Omental fat pad (tissue), 3 donors: ENCODE measurements at regions not wholly inside any gene's neighbourhood (a gene's known extent, or its start where the extent isn't known, plus 50 kb on each side); places are given as distances from the start of the nearest gene placed in this dataset.

Experiments used
- ATAC-seq: fragments of 150-250 bp; one replicate; pipeline ENCODE4 v1.9.1; 2016; ENCODE audit warnings: mild to moderate bottlenecking, moderate library complexity; ENCODE audit not compliant: low FRiP score
- DNase-seq: peaks from one replicate; pipeline ENCODE4 v3.0.0-alpha.2; 2019; ENCODE audit warnings: low spot score
- TF ChIP-seq, protein P1 (sequence below), 3 donors: fragments of 450-650 bp; IDR thresholded peaks; one replicate each; pipeline ENCODE4 v1.5.1; 2016 to 2017; ENCODE audit warnings: antibody characterized with exemption in 3 of 3, mild to moderate bottlenecking in 3 of 3, moderate library complexity in 2 of 3

DNA sequence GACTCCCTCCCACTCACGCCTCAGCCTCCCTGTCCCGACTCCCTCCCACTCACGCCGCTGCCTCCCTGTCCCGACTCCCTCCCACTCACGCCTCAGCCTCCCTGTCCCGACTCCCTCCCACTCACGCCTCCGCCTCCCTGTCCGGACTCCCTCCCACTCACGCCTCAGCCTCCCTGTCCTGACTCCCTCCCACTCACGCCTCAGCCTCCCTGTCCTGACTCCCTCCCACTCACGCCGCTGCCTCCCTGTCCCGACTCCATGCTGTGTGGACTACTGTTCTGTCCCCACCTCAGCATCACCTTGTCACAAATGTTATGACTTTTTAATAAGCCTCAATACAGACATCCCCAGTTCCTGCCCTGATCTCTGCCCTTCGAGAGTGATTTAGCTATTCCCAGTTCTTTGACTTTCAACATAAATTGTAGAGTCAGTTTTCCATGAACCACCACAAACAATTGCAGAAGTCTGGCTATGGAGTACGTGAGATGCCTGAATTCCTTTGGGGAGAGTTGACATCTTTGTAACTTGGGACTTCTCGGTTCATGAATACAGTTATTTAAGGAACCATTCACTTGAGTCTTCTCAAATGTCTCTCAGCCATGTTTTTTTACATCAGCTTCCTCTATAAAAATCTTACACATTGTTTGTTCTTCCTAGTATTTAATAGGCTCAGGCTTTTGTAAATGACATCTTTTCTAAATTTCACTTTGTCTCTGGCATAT, 71.9 kb downstream of the FOXL3 start:
- ATAC-seq (no peak), DNase-seq (no peak)
- TF ChIP-seq, protein P1, sequence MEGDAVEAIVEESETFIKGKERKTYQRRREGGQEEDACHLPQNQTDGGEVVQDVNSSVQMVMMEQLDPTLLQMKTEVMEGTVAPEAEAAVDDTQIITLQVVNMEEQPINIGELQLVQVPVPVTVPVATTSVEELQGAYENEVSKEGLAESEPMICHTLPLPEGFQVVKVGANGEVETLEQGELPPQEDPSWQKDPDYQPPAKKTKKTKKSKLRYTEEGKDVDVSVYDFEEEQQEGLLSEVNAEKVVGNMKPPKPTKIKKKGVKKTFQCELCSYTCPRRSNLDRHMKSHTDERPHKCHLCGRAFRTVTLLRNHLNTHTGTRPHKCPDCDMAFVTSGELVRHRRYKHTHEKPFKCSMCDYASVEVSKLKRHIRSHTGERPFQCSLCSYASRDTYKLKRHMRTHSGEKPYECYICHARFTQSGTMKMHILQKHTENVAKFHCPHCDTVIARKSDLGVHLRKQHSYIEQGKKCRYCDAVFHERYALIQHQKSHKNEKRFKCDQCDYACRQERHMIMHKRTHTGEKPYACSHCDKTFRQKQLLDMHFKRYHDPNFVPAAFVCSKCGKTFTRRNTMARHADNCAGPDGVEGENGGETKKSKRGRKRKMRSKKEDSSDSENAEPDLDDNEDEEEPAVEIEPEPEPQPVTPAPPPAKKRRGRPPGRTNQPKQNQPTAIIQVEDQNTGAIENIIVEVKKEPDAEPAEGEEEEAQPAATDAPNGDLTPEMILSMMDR (IDR thresholded peaks at IDR 0.05), result no peak

- TF ChIP-seq, protein P1 (IDR thresholded peaks at IDR 0.05), result no peak
- DNase-seq, result no peak
- no peak for ATAC-seq
Observed at GRCh38 chr7:362402-363096, 72.6 kb downstream of the FOXL3 start.

DNA sequence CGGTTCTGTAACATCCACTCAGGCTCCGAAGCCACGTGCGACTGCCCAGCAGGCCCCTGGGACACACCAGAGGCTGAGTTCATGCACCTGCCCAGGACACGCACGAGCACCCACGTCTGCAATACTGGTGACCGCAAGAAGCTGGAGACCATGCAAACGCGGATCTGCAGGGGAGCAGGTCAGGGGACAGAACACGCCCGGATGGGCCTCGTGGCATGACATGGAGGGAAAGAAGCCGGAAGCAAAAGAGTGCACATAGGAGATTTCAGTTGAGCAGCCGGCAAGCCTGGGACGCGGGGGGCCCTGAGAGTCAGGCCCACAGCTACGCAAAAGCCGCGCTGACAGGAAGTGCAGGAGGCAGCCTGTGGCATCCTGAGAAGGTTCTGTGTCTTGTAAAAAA, 73.7 kb downstream of the FOXL3 start:
- no peak for DNase-seq
- ATAC-seq, result no peak
- TF ChIP-seq, protein P1 (IDR thresholded peaks at IDR 0.05), result no peak

GRCh38 chr7:364536-364935, 74.6 kb downstream of the FOXL3 start:
- DNase-seq, result no peak
- ATAC-seq, result no peak
- TF ChIP-seq, protein P1 (IDR thresholded peaks at IDR 0.05), result no peak

DNA sequence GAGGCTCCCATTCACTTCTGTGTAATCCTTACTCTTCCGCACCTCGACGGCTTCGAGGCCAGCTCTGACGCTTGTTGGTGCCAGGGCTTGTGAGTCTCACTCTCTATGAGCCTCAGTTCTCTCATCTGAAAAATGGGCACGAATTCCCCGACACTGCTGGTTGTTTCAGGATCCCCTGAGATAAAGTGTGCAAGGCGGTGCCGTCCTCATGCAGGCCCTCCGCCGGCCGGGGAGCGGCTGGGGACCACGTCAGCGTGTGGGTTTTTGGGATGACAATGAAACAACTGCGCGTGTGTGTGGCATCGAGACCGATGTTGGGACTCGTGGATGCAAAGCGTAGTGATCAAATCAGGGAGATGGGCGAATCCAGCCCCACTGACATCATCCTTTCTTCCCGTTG, 75.6 kb downstream of the FOXL3 start:
- TF ChIP-seq, protein P1 (IDR thresholded peaks at IDR 0.05), result no peak
- ATAC-seq, result no peak
- no peak for DNase-seq

DNA sequence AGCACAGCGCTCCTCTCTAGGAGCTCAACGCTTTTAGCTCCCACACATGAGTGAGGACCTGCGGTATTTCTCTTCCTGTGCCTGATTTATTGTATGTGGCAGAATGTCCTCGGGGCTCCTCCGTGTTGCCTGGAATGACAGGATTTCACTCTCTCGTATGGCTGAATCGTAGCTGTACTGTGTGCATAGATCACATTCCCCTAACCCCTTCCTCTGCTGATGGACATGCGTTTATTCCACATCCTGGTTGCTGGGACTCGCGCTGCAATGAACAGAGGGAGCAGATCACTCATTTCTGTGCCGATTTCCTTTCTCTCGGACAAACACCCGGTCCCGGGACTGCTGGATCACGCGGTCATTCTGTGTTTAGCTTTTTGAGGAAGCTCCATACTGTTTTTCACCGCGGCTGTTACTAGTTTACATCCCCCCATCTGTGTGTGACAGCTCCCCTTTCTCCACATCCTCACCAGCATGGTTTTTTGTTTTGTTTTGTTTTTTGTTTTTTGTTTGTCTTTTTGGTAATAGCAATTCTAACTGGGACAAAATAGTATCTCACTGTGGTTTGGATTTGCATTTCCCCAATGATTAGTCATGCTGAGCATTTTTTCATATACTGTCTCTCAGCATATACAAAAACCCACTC, 76.3 kb downstream of the FOXL3 start:
- DNase-seq (no peak), ATAC-seq (no peak)
- TF ChIP-seq, protein P1 (IDR thresholded peaks at IDR 0.05), result no peak
